Fibroblast of villous mesenchyme (primary cell): ENCODE measurements at regions not wholly inside any gene's neighbourhood (a gene's known extent, or its start where the extent isn't known, plus 50 kb on each side); places are given as distances from the start of the nearest gene placed in this dataset.

Experiments
- DNase-seq: peaks from one replicate; pipeline ENCODE4 v3.0.0-alpha.2; 2010; ENCODE audit warnings: low read depth
- H3K4me3 ChIP-seq: 2 replicates; pipeline ENCODE4 v1.5.1; 2011; ENCODE audit warnings: low read depth, mild to moderate bottlenecking, low read length
- TF ChIP-seq, protein P1 (sequence below): IDR thresholded peaks from 2 replicates; pipeline ENCODE4 v1.5.1; 2012; ENCODE audit warnings: low read depth, mild to moderate bottlenecking, low read length; ENCODE audit not compliant: insufficient read depth

DNA sequence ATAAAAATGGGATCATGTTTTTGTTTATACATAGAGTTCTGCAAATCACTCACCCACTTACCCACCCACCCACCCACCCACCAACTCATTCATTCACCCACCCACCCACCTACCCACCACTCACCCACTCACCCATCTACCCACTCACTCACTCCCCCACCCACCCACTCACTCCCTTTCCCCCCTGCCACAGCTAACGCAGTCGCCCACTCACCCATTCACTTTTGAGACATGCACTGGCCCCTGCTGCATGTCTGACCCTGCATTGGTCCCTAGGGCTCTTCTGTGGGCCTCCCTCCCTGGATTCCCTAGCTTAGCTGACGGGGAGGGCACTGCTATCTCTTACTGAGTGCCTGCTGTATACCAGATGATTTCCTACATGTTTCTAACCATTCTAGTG, 100.4 kb upstream of the CSF3R start:
- no peak for DNase-seq
- H3K4me3 ChIP-seq = no peak overlapping the region
- TF ChIP-seq, protein P1, sequence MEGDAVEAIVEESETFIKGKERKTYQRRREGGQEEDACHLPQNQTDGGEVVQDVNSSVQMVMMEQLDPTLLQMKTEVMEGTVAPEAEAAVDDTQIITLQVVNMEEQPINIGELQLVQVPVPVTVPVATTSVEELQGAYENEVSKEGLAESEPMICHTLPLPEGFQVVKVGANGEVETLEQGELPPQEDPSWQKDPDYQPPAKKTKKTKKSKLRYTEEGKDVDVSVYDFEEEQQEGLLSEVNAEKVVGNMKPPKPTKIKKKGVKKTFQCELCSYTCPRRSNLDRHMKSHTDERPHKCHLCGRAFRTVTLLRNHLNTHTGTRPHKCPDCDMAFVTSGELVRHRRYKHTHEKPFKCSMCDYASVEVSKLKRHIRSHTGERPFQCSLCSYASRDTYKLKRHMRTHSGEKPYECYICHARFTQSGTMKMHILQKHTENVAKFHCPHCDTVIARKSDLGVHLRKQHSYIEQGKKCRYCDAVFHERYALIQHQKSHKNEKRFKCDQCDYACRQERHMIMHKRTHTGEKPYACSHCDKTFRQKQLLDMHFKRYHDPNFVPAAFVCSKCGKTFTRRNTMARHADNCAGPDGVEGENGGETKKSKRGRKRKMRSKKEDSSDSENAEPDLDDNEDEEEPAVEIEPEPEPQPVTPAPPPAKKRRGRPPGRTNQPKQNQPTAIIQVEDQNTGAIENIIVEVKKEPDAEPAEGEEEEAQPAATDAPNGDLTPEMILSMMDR = no peak

DNA sequence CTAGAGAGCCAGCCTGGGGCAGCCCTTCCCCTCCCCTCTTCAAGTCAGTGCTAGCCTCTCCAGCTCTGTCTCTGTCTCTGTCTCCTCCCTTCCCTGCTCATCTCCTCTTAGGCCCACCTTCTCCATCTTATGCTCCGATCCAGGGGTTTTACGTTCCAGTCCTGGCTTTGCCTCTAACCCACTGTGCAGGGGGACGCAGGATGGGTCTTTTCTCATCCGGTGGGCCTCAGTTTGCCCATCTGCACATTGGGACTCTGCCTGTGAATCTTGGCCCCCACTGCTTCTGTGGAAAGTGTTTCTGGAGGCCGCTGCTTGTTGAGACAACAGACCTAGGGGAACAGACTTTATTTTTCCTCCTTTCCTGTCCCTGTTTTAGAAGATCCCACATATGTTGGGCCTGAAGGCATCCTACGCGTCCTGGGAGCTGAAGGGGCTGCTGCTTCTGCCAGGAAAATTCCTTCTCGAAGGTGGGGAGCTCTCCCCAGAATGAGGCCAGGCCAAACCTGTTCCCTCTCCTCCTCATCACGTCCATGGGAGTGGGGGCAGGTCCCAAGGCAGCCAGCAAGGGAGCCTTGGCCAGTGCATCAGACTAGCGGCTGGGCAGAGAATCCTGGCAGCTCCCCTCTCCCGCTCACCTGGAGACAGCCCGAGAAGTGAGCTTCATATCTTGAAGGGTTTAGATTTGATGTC, 99.5 kb upstream of the CSF3R start:
- H3K4me3 ChIP-seq = no peak overlapping the region
- no peak for DNase-seq
- TF ChIP-seq, protein P1 = no peak

DNA sequence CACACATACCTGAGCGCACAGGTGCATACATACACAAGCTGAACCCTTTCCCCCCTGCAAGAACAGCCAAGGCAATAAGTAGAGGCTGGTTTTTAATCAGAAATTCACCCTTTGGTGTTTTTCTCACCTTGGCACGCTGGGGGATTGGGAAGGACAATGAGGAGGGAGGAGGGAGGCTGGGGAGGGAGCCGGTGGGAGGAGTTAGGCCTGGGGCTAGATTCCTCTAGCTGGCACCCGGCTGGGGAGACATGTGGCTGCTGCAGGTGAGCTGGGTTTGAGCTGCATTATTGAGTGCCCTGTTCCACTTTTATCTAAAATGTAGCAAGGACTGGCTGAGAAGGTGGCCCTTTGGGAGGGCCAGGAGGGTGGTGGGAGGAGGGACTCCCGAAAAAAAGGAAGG, 97.8 kb upstream of the CSF3R start:
- TF ChIP-seq, protein P1 = no peak
- no peak overlapping the region for H3K4me3 ChIP-seq
- DNase-seq = no peak

GRCh38 chr1:36579039-36579438, 96.3 kb upstream of the CSF3R start:
- DNase-seq = no peak
- TF ChIP-seq, protein P1 = no peak
- H3K4me3 ChIP-seq = no peak overlapping the region

- TF ChIP-seq, protein P1 = no peak
- DNase-seq = no peak
- H3K4me3 ChIP-seq = no peak overlapping the region
Observed at GRCh38 chr1:36576551-36577110, 93.9 kb upstream of the CSF3R start.

DNA sequence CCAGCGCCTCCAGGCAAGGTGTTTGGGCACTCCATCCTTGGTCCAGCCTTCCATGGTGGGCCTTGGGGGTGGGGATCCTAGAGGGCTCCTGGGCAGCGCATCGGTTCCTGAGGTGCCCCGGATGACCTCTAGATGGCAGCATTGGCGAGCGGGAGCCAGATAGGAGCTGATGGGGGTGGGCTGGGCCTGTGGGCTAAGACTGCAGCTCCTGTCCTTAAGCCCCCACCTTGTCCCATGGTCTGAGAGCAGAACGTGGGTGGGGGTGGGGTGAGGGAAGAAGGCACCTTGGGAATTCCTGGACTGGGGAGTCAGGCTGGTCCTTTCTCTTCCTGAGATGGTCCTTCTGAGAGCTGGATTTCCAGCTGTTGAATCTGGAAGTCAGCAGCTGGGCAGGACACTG, 93.4 kb upstream of the CSF3R start:
- no peak overlapping the region for H3K4me3 ChIP-seq
- DNase-seq = peak; percentile 36
- TF ChIP-seq, protein P1 = peak; percentile 86

- H3K4me3 ChIP-seq = no peak overlapping the region
- TF ChIP-seq, protein P1 = no peak
- DNase-seq = no peak
Observed at GRCh38 chr1:36573445-36573844, 90.7 kb upstream of the CSF3R start.
